Left ventricle myocardium superior (tissue), 1 donor: ENCODE measurements at regions not wholly inside any gene's neighbourhood (a gene's known extent, or its start where the extent isn't known, plus 50 kb on each side); places are given as distances from the start of the nearest gene placed in this dataset.

ENCODE experiments used
- ATAC-seq: fragments of 200-7000 bp; cut with Tn5 transposase; one replicate; pipeline ENCODE4 v1.9.1; 2020; ENCODE audit warnings: mild to moderate bottlenecking, moderate library complexity
- DNase-seq: peaks from one replicate; pipeline ENCODE4 v3.0.0-alpha.2; 2020
- intact Hi-C: fragments of 100-400 bp; cut with micrococcal nuclease; formaldehyde crosslinking; loops from one replicate; pipeline ENCODE4 v1.11.0; 2022
- donor health status: DM: no; HTN: yes; CAD: no; lungs with severe emphysema.

GRCh38 chr6:18725449-18725848 is 338.3 kb downstream of the RNF144B start:
- intact Hi-C loops: no loop called here
- DNase-seq (no peak), ATAC-seq (no peak)

DNA sequence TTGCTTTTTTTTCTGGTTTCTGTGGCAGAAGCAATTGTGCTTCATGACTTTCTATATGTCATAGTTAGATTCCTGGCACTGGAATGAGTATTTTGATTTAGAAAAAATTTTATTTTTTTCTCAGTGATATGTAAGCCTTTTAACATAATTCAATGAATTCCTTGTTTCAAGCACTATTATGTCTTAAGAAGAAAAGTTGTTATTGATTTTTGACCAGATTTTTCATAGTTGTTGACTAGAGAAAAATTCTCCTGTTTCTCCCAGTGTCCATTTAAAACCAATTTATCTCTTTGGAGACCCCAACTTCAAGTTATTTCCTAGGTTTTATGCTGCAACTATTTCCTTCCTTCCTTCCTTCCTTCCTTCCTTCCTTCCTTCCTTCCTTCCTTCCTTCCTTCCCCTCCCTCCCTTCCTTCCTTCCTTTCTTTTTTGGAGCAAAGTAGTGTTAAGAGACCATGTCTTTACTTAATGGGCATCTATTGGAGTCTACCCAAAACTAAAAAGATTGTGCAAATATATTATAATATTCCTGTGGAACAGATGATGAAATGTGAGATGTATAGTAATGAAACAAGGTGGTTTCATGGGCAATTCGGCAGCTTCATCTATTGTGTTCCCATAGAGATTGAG is 346.9 kb downstream of the RNF144B start:
- DNase-seq (no peak), ATAC-seq (no peak)
- intact Hi-C loops: no loop called here

DNA sequence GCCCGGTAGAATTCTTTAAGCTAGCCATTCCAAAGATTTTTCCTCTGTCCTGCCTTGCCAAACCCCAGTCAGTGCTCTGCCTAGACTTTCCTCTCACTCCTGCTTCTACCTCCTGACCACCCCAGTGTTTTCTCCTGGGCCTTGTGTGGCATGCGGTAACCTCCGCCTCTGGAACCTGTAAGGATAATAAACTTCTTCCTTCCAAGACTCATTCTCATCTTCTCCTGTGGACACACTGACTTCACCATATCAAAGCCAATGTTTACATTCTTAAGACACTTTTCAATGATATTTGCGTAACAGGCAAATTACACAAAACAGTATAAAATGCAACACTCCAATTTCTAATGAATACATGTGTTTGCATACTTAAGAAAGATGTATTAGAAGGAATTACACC is 354.6 kb downstream of the RNF144B start:
- DNase-seq: no peak

DNA sequence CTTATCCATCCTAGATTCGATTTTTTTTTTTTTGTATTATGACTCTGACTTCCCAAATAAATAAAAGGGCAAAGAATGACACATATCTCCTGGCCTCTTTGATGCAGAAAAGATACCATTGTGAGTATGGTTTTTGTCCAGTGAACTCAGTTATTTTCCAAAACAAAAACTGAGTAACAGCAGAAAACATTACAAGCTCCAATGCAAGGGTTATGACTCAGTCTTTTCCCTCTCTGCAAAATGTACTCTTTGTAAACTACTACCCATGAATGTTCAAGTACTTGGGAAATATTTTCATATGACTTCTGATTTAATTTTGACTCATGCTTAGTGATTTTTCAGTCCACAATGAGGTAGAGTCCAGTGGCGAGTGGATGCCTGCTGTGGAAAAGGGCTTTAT is 355.3 kb downstream of the RNF144B start:
- intact Hi-C loops: no loop called here
- DNase-seq (no peak), ATAC-seq (no peak)

More for the DNA sequence above, 354.6 kb downstream of the RNF144B start:
- ATAC-seq: no peak
- intact Hi-C loops: no loop called here

- DNase-seq: no peak
- intact Hi-C loops: no loop called here
- ATAC-seq: no peak
These were observed 359.6 kb downstream of the RNF144B start for GRCh38 chr6:18746727-18747126.

DNA sequence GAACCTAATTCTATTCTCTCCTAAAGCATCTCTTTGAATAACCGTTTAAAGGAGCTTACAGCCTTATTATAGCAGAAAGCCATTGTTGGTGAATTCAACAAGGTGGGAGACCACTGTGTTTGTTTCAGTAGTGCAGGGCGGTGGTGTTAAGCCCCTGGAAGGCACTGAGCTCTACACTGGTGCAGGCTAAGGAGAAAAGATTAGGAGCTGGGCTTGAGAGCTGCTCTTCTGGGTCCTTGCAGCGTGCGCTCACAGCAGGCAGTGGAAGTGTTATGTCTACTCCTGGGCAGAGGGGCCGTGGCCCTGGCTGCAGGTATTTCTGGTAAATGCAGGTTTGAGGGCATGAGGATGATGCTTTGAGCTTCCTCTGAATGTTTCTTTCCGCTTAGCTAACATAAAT is 361.2 kb downstream of the RNF144B start:
- DNase-seq: no peak
- intact Hi-C loops: no loop called here
- ATAC-seq: no peak

DNA sequence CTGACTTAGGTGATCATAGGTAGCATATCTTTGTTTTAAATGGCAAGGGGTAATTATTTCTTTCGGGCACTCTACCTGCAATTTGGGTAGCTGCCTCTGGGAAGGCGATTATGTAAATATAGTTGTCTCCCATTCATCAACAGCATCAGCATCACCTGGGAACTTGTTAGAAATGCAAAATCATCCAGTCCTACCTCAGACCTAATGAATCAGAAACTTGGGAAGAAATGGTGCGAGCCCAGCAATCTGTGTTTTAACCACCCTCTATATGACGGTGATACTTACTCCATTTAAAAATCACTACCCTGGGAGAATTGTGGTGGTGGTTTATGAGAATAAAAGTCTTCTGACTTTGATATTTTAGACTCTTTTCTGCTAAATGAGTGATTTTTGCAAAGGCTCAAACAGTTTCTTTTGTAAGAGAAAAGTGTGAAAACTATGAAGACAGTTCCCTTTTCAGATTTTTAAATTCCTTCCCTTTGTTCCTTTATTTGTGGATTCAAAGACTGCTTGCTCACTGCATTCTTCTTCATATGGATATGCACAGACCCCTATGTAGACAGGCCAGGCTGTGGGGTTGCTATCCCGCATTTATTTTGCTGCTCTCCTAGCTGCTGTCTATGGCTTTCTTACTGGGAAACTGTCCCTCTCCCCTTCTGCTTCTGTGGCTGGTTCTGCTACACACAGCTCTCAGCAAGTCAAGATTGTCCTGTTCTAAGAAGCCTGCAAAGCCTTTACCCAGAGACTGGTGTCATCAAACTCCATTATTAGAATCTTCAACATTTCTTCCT is 365.3 kb downstream of the RNF144B start:
- ATAC-seq (no peak), DNase-seq (no peak)
- intact Hi-C loops: no loop called here

GRCh38 chr6:18753076-18753475 is 365.9 kb downstream of the RNF144B start:
- no peak for DNase-seq
- intact Hi-C loops: no loop called here
- no peak for ATAC-seq

DNA sequence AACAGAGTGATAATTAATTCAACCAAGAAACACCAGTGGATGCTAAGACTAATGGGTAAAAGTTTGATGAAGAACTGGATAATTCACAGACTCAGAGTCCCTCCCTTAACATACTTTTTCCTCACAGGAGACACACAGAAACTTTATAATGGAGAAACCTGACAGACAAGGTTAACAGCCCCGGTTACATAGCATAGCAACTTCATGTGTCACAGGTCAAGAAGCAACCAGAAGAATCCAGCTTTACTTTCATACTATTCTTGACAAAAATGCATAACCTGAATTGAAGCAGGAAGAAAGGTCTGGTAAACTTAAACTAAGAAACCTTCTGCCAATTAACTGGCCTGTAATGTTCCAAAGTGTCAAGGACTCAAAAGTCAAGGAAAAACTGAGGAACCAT is 375.9 kb downstream of the RNF144B start:
- DNase-seq (no peak), ATAC-seq (no peak)
- intact Hi-C loops: no loop called here

DNA sequence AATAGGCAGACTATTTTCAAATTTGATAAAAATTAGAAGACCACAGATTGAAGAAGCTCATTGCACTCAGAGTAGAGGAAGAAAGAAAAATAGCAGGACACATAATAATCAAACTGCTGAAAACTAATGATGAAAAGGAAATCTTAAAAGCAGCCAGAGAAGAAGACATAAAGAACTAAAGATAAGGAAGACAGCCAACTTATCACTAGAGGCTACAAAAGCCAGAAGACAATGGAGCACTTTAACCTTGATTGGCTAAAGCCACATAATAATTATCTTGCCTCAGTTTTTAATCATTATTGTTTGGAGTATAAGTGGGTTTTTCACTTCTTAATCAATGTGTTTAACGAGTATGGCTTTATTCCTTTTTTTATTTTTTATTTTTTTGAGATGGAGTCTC is 397.6 kb downstream of the RNF144B start:
- intact Hi-C loops: no loop called here
- no peak for DNase-seq
- no peak for ATAC-seq

DNA sequence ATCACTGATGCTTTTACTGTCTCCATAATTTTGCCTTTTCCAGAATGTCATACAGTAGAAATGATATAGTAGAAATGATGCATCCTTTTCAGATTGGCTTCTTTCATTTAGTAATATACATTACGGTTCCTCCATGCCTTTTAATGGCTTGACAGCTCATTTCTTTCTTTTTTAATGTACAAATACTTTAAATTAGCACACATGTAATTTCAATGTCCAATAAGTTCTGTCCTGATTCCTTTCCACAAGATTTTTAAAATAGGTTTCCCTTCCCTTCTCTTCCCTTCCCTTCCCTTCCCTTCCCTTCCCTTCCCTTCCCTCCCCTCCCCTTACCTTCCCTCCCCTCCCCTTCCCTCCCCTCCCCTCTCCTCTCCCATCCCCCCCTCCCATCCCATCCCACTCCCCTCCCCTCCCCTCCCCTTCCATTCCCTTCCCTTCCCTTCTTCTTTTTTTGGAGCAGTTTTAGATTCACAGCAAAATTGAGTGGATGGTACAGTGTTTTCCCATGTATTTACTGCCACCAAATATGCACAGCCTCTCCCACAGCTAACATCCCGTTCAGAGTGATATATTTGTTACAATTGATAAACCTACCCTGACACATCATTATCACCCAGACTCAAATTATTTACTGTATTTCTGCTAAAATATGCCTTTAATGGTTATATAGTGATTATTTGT is 398.8 kb downstream of the RNF144B start:
- DNase-seq: no peak
- no peak for ATAC-seq
- intact Hi-C loops: no loop called here

- ATAC-seq (no peak), DNase-seq (no peak)
- intact Hi-C loops: no loop called here
These were observed 405.7 kb downstream of the RNF144B start for GRCh38 chr6:18792866-18793265.

DNA sequence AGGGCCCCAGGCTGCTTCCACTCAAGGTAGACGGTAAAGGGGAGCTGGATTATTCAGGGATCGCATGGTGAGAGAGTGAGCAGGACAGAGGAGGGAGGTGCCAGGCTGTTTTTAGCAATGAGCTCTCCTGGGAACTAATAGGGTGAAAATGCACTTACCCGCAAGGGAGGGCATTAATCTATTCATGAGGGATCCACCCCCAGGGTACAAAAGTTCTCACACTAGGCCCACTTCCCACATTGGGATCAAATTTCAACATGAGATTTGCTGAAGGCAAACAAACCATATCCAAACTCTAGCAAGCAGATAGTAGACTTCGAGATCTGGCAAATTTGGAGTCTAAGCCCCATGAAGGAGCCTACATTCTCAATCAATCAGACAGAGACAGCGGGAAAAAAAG is 408.6 kb downstream of the RNF144B start:
- ATAC-seq (no peak), DNase-seq (no peak)
- intact Hi-C loops: no loop called here

DNA sequence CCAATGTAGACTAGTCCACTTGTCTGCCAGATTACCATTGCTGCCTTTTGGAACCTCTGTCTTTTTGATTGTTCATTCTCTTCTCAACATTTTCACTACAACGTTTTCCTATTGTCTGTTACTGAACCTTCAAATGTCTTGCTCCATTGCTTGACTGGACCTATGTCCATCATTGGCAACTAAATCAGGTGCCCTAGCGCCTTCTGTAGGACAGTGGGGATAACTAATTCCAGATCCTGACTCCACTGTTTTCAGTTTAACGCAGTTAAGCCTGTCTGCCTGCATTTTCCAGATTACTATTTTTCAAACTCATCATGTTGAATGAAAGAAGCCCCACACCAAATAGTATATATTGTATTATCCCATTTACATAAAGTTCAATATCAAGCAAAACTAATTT is 433.6 kb downstream of the RNF144B start:
- ATAC-seq: no peak
- intact Hi-C loops: no loop called here

GRCh38 chr6:18823782-18824386 is 436.7 kb downstream of the RNF144B start:
- no peak for ATAC-seq
- intact Hi-C loops: no loop called here
- DNase-seq: no peak

More for the DNA sequence above, 433.6 kb downstream of the RNF144B start:
- DNase-seq: no peak

- ATAC-seq (no peak), DNase-seq (no peak)
- intact Hi-C loops: no loop called here
These were observed 442.2 kb downstream of the RNF144B start for GRCh38 chr6:18829272-18829870.

DNA sequence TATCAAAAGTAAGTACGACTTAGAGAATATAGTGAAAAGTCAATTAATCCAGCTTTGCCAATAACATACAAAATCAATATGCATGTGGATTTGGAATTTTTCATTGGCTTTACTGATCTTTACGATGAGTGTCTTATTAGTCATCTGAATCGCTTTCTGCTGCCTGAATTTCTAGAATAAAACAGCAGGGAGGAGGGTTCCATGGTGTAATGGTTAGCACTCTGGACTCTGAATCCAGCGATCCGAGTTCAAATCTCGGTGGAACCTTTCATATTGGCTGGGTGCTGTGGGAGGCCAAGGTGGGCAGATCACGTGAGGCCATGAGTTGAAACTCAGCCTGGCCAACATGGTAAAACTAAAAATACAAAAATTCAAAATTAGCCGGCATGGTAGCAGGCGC is 448.8 kb downstream of the RNF144B start:
- DNase-seq (no peak), ATAC-seq (no peak)
- intact Hi-C loops: no loop called here

DNA sequence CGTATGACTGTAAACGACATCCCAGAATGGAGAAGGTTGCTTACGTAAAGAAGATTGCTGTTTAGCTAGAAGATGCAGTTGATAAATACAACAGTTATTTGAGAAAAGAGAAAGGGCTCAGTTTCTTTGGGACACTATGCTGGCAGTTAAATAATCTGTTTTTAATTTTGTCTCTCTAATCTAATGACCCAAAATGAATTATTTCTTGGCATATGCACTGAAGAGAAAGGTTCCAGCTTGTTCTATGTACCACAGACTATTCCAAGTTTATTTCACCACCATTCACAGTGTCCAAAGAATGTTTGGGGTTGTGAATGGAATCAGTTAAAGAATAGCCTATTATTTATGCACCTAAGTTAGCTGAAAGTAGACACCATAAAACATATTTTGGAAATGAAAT is 449.9 kb downstream of the RNF144B start:
- no peak for DNase-seq
- ATAC-seq: no peak
- intact Hi-C loops: no loop called here

DNA sequence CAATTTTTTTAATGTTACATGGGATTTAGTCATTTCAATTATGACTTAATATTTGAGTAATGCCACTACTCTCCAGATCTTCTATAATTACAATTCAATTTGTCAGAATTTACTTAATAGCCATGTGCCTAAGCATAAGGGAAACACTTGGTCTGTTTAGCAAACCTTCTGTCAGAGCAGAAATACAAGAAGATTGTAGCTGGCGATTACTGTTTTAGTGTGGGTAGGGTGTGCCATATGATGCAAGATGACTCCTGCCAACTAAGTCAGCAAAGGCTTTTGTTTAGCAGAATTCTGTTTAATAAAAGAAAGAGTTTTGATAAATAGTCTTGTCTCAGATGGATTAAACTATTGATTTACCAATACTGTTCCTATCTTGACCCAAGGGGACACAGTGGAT is 455.4 kb downstream of the RNF144B start:
- ATAC-seq: no peak
- DNase-seq: no peak
- intact Hi-C loops: no loop called here

DNA sequence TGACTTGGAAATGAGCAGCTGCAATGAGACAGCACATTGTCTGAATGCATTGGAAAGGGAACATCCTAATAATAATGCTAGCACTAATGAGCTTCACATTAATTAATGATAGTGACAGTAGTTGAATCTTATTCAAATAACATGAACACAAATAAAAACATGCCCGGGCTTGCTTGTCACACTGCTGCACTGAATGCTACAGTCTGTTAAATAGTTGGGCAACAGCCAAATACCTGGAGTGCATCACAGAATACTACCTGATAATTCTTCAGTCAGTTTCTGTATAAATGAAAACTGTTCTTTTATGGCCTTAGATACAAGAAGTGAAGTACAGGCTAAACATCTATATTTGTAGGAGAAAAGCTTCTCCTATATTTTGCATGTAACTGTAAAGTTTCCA is 458.7 kb downstream of the RNF144B start:
- ATAC-seq (no peak), DNase-seq (no peak)
- intact Hi-C loops: no loop called here
